ENCODE measurements at regions not wholly inside any gene's neighbourhood (a gene's known extent, or its start where the extent isn't known, plus 50 kb on each side); places are given as distances from the start of the nearest gene placed in this dataset.
"Not testable (repeated sequence)": the region's sequence is repeated elsewhere in the genome, so short reads cannot be mapped to it uniquely, and the experiment has no call there.

GRCh38 chr11:114758627-114759026 lies 80.3 kb downstream of the NXPE2 start:
- no peak for DNase-seq

- peak; percentile 84 for DNase-seq
Measured at GRCh38 chr11:114762408-114762807, 84.1 kb downstream of the NXPE2 start.

- DNase-seq: no peak
Measured at GRCh38 chr11:114764563-114764962, 86.2 kb downstream of the NXPE2 start.

DNA sequence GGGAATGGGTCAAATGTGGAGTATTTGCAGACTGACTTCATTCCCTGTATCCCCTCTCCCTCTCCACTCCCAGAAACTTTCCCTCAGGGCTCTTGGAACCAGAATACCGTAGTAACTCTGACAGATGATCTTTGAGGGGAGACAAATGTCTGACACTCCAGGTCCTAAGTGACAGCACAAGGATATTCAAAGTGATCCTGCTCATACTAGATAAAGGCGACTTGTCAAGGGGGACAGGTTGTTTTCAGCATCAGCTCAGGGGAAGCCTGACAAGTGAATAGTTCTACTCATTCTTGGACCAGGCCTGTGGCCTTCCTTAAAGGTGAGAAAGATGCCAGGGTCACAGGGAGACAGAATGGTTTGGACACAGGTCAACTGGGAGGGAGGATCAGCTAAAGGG lies 92.8 kb downstream of the NXPE2 start:
- no peak for DNase-seq

- DNase-seq: no peak
Measured at GRCh38 chr11:114773541-114774338, 95.4 kb downstream of the NXPE2 start.

DNA sequence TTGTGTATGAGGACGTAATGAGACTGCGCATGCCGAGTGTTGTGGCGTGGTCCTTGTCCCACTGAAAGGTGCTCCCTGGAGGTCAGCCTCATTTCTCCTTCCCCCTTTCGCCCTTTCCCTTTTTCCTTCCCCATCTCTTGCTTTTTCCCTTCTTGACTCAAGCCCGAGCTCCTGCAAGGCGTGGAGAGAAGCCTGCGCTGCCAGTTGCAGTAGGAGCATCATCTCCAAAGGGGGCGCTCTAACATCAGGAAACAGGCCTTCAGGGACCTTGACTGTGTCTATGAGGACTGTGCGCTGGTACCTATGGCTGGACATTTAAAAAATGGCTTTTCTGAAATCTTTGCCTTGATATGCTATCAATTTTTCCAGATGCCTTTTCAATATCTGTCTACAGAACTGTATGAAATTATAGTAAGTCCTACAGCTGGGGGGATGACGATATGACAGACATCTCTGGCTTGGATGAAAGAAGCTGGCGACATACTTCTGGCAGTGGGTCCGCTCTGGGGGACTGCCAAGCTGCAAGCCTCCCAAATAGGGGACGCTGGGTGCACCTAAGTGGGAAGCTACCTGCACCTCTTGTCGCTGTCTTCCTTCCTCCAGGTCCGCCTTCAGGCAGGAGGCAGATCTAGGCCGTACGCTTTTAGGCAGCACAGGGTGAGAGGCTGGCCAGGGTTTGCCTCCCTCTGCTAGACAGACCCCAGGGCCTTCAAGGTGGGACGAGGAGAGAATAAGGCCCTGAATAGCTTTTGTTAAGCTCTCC lies 96.5 kb downstream of the NXPE2 start:
- DNase-seq: peak; percentile 74

DNA sequence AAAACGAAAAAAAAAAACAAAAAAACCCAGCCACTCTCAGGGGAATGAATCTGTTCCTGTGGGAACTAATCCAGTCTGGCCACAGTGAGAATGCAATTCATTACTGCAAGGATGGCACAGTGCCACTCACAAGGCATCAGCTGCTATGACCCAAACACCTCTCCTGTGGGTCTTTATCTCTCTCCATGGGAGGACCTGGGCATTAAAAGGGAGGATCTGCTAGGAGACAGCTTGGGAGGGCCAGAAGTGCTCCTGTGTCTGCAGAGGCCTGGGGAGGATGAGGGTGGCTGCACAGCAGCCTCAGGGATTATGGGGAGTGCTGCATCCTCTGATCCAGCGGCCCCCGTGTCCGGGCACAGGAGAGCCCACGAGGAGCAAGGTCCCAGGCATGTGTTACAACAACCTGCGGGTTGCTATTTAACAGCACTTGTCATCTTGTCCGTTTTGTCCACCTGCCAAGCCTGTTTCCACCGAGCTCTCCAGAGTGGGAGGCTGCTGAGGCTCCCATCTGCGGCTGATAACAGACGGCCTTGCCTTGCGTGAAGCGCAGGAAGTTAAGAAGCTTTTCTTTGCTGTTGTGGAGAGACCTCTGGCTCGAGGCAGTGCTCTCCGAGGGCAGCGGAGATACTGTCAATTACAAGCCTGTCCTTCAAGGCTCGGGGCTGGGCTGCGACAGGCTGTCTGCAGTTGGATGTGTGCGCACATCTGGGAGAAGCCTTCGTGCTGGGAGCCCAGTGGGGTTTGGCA lies 97.7 kb downstream of the NXPE2 start:
- DNase-seq: no peak

DNA sequence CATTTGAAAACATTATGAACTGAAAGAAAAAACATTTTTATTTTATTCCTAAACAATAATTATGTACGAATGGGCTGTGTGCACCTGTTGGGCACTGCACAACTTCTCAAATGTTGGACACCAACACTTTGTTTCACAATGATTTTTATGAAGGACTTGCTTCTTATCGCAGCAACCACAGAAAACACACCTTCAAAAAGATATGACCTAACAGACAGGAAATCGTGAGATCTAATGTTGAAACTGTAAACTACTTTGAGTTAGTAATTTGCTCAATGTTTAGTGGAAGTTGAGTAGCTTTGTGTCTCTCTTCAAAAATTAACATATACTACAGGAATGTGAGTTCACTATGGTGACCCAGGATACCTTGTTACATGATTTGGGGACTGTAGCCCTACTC lies 98.6 kb downstream of the NXPE2 start:
- no peak for DNase-seq

GRCh38 chr11:114779189-114779588 lies 100.9 kb downstream of the NXPE2 start:
- DNase-seq: no peak

DNA sequence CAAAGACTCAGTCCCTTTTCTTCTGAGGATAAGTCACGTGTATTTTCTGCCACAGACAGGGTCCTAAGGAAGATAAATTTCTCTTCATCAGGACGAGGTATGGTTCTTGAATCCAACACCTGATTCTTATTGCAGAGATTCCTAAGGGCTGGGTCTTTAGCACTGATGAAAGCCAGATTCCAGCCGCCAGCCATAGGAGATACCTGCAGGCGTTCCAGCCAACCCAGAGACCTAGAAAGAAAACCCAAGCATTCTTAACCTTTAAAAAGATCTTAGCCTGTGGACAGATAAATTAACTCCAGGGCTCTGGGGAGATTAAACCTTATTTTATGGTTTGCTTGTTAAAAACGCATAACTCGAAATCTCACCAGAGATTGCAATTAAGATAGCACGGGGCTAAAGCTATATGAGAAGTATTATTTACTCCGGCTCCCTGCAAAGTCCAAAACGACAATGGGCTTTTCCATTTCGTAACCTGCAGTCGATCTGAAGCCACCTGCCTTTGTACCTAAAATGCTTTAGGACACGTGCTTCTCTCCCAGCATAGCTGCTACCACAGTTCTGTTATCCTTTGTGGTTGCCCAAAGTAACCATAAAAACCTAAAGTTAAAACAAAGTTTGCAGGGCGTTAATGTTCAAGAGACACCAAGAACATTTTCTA lies 104.5 kb downstream of the NXPE2 start:
- no peak for DNase-seq

DNA sequence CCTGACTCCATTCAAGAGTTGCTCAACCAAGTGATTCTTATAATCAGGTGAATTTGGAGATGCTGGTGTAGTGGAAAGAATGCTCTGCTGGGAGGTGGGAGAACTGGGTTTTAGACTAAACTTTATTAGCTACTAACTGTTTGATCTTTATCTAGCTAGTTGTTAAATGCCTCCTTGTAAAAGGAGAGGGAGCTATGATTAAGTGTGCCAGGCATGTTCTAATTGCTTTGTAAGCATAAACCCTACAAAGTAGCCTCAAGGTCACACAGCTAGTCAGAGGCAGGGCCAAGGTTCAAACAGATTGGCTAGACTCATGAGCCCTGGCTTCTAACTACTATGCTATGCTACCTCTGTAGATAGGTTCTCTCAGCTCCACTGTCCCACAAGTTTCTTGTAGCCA lies 105.5 kb downstream of the NXPE2 start:
- DNase-seq: no peak

GRCh38 chr11:114784216-114784615 lies 105.9 kb downstream of the NXPE2 start:
- no peak for DNase-seq

- no peak for DNase-seq
Measured at GRCh38 chr11:114784891-114785290, 106.6 kb downstream of the NXPE2 start.

GRCh38 chr11:114785820-114786219 lies 107.5 kb downstream of the NXPE2 start:
- DNase-seq: no peak

DNA sequence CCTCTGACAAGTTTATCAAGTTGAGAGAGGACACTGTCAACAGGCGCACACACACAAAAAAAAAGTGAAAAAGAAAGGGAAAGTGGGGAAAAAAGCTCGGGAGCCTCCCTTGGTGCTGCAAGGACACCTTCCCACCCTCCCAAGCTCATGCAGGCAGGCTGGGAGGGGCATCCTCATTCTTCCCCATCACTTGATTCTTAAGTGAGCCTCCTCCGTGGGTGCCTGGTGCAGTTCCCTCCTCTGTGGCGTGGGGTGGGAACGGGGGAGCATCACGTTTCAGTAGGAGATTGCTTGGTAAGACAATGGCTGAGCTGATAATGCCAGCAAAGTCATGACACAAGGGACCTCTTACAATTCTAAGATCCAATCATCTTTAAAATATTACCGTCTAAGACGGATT lies 108.8 kb downstream of the NXPE2 start:
- no peak for DNase-seq

- DNase-seq: no peak
Measured at GRCh38 chr11:114790910-114791309, 112.6 kb downstream of the NXPE2 start.

DNA sequence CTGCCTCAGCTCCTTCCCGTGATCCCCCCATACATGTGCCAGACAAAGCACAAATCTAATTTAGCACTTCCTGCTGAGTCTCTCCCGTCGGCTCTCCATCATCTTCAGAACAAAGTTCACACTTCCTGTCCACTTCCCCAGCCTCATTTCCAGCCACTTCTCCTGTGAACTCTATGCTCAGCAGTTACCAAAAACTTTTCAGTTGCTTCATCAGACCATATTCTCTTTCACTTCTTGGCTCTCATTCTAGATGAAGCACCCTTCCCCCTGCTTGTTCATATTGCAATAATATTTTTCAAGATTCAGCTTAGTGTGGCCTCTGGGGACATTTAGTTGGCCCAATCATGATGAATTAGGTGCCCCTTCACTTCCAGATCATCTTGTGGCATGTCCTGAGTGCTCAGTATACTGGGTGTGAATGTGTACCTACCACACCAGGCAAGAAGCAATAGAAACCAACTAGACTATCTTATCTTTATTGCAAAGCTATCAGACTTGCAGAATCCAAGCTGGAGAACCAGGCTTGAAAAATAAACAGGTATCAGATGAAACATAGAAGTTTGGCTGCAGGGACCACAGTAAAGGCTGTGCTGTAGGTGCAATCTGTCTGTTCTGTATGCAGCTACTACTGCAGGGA lies 115.8 kb downstream of the NXPE2 start:
- DNase-seq: no peak

DNA sequence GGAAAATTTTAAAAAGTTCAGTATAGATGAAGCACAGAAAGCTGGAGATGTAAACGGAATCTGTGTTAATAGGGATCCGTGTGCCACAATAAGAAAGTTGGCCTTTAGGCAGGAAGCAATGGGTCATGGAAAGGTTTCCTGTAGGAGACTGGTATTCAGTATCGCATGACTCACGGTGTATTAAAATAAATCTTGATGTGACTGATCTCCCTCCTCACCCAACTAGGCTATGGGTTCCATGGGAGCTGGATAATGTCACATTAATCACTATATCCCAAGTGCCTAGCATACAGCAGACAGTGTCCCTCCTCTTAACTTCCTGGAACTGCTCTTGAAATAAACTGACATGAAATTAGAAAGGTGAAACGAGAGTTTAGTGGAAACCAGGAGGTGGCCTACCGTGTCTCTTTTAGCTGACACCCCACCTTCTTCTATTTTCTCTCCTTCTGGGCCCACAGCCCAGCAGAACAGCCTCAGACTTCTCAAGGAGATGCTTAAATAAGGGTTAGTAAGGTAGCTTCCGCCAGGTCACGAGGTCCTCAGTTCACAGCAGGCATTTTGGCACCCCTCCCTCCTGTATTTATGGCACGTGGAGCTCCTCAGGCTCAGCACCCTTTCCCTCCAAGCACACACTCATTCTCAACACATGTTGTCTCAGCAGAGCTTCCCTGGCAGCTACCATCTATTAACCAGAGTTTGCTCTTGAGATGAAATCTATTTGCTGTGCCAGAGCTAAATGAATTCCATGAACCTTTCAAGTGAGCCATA lies 118.8 kb downstream of the NXPE2 start:
- no peak for DNase-seq

DNA sequence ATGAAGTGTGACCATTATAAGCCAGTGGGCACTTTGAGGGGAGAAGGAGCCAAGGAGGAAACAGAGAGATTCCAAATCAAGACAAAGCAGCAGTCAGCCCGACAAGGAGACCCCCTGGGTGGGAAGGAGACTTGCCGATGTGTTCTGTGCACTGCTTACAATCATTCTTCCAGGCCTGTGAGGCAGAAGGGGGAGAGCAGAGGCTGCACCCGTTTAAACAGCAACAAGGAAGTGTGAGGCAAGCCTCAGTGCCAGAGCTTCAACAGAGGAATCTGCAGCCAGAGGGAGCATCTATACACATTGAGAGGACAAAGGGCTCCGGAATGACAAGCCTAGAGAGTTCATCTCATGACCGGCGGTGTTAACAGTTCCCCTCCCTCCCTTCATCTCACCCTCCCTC lies 121.1 kb downstream of the NXPE2 start:
- no peak for DNase-seq

DNA sequence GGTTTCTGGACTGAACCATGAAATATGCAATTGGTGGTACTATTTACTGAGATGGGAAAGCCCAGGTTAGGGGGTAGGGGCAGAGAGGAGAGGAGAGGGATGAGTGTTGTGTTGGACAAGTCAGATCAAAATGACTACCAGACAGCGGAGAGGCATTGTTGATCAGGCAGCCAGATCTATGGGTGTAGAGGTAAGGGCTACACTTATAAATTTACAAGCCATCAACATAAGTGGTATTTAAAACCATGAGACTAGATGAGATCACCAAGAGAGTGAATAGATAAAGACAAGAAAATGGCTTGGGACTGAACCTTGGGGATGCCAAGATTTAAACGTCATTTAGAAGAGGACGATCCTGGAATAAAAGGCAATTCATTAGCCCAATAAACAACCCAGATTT lies 123.4 kb downstream of the NXPE2 start:
- no peak for DNase-seq

- no peak for DNase-seq
Measured at GRCh38 chr11:114802878-114803277, 124.6 kb downstream of the NXPE2 start.

DNA sequence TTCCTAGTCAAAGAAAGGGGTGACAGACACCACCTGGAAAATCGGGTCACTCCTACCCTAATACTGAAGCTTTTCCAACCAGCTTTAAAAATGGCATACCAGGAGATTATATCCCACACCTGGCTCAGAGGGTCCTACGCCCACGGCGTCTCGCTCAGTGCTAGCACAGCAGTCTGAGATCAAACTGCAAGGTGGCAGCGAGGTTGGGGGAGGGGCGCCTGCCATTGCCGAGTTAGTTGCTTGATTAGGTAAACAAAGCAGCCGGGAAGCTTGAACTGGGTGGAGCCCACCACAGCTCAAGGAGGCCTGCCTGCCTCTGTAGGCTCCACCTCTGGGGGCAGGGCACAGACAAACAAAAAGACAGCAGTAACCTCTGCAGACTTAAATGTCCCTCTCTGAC lies 127.1 kb downstream of the NXPE2 start:
- not testable (repeated sequence) for DNase-seq
